H1 (cell line): ENCODE measurements at regions not wholly inside any gene's neighbourhood (a gene's known extent, or its start where the extent isn't known, plus 50 kb on each side); places are given as distances from the start of the nearest gene placed in this dataset.

Experiments
- CHD7 ChIP-seq: fragments of 300-600 bp; sonication (generic); IDR thresholded peaks from 2 replicates; pipeline ENCODE4 v1.7.1; 2012; ENCODE audit warnings: low read length, moderate library complexity, mild to moderate bottlenecking, inconsistent platforms; ENCODE audit not compliant: insufficient replicate concordance
- GTF2F1 ChIP-seq: IDR thresholded peaks from 2 replicates; pipeline ENCODE4 v1.6.1; 2012; ENCODE audit warnings: low read depth, low read length, improper control_type of control experiment, borderline replicate concordance
- HDAC6 ChIP-seq: IDR thresholded peaks from one replicate; pipeline ENCODE4 v1.7.1; 2012; ENCODE audit warnings: low read depth, mild to moderate bottlenecking, inconsistent platforms, low read length, moderate library complexity
- RNF2 ChIP-seq: fragments of 200-900, 300-1000 bp; sonication (generic); IDR thresholded peaks from 2 replicates; pipeline ENCODE4 v1.7.1; 2016; ENCODE audit warnings: borderline replicate concordance, low read depth, mild to moderate bottlenecking, antibody characterized with exemption, low read length; ENCODE audit not compliant: poor library complexity, severe bottlenecking; ENCODE audit errors: missing control alignments
- SP1 ChIP-seq: IDR thresholded peaks from 2 replicates; pipeline ENCODE4 v1.6.1; 2011; ENCODE audit warnings: low read depth, low read length

GRCh38 chr2:66699416-66699792, 264.5 kb downstream of the MEIS1 start (continued):
- TF ChIP-seq CHD7 (no peak), SP1 (no peak), GTF2F1 (no peak), HDAC6 (no peak), RNF2 (no peak)
